ENCODE measurements at regions not wholly inside any gene's neighbourhood (a gene's known extent, or its start where the extent isn't known, plus 50 kb on each side); places are given as distances from the start of the nearest gene placed in this dataset.

DNA sequence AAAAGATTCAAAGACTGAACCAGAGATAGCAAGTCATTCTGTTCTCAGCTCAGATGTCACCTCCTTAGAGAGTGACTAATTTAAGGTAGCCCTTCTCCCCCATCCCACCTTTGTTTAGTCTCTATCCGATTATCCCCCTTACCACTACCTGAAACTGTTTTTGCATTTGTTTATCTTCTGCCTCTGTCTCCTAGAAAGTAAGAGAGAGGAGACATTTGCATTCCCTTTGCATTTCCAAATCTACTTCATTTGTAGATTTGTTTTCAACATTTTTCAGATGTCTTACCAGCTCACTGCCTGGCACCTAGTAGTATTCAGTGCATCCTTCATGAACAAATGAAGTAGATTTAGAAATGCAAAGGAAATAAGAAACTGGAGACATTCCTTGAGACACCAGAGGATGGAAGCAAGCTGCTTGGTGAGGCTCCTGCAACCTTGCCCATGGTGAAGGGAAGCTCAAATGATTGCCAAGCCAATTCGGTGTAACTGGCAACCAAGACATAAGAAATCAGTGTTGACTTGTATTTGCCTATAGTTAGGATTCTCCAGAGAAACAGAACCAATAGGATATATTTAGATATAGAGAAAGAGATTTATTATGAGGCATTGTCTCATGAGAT is 385.7 kb downstream of the STK39 start:
- Mint-ChIP-seq H3K9me3 (no peaks in the 10 kb centered on the region), H3K27me3 (ENCODE audit: low read depth) (peaks cover 3% of the 10 kb centered on the region), H3K36me3 (ENCODE audit: low read depth) (no peaks in the 10 kb centered on the region), H3K27ac (peak overlapping the region; percentile 93 to 94 (median 93)), H3K4me1 (peaks cover 29% of the 10 kb centered on the region), H3K4me3 (no peak overlapping the region)
- TF ChIP-seq CTCF (IDR thresholded peaks at IDR 0.05; ENCODE audit: unreplicated experiment in 3 of 3), result no peak

- Mint-ChIP-seq H3K4me3 (no peak overlapping the region), H3K9me3 (no peaks in the 10 kb centered on the region), H3K4me1 (peaks cover 29% of the 10 kb centered on the region), H3K36me3 (ENCODE audit: low read depth) (no peaks in the 10 kb centered on the region), H3K27ac (peak overlapping the region; percentile 79 to 94 (median 79)), H3K27me3 (ENCODE audit: low read depth) (peaks cover 3% of the 10 kb centered on the region)
- TF ChIP-seq CTCF (IDR thresholded peaks at IDR 0.05; ENCODE audit: unreplicated experiment in 3 of 3), result no peak
Observed at GRCh38 chr2:167860082-167860481, 387.3 kb downstream of the STK39 start.

DNA sequence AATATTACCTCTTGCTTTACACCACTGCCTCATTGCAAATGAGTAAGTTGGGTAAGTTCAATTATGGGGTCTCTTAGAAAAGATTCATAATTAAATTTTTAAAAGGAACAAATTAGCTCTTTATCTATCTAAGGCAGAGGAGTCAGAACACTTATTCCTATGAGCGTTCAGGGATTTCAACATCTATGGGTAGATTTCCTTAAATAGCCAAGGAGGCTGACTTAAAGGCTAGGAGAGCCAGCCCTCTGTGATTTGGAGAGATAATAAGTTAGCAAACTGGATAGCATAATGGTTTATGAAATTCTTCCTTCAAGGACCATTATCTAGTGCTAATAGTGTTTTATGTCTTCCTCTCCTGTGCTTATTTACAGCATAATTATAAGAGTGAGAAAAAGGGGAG is 387.7 kb downstream of the STK39 start:
- Mint-ChIP-seq H3K9me3 (no peaks in the 10 kb centered on the region), H3K4me3 (no peak overlapping the region), H3K36me3 (ENCODE audit: low read depth) (no peaks in the 10 kb centered on the region), H3K27ac (peak overlapping the region in 2 of 3 experiments; percentile 79 to 94), H3K27me3 (ENCODE audit: low read depth) (peaks cover 3% of the 10 kb centered on the region), H3K4me1 (peaks cover 29% of the 10 kb centered on the region)
- TF ChIP-seq CTCF (IDR thresholded peaks at IDR 0.05; ENCODE audit: unreplicated experiment in 3 of 3), result no peak

- TF ChIP-seq CTCF (IDR thresholded peaks at IDR 0.05; ENCODE audit: unreplicated experiment in 3 of 3), result no peak
- peaks cover 3% of the 10 kb centered on the region for H3K27me3 Mint-ChIP-seq (ENCODE audit: low read depth)
- no peaks in the 10 kb centered on the region for H3K36me3 Mint-ChIP-seq (ENCODE audit: low read depth)
- no peak overlapping the region for H3K27ac Mint-ChIP-seq
- no peak overlapping the region for H3K4me3 Mint-ChIP-seq
- no peaks in the 10 kb centered on the region for H3K9me3 Mint-ChIP-seq
- peaks cover 22% of the 10 kb centered on the region for H3K4me1 Mint-ChIP-seq
Observed at GRCh38 chr2:167858086-167858485, 389.3 kb downstream of the STK39 start.

GRCh38 chr2:167857416-167857815 is 390.0 kb downstream of the STK39 start:
- Mint-ChIP-seq H3K4me3 (no peak overlapping the region), H3K9me3 (no peaks in the 10 kb centered on the region), H3K27me3 (ENCODE audit: low read depth) (peaks cover 3% of the 10 kb centered on the region), H3K4me1 (peaks cover 15% of the 10 kb centered on the region), H3K36me3 (ENCODE audit: low read depth) (no peaks in the 10 kb centered on the region), H3K27ac (peak overlapping the region in 1 of 3 experiments; percentile 31)
- TF ChIP-seq CTCF (IDR thresholded peaks at IDR 0.05; ENCODE audit: unreplicated experiment in 3 of 3), result no peak

DNA sequence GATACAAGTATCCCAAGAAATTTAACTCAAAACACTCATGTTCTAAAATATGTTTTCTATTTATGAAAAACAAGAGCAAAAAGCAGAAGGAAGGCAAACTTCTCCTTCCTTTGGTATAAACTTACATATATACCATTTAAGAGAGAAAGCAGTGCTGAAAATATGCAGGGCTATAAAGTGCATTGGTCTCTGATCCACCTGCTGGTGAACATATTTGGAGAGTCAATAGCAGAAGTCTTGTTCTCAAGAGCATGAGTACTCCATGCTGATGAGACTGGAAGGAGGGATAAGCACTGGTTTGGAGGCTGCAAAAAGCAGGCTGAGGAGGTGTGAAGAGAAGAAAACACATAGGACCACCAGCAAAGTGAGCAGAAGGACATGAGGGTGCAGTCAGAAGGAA is 391.2 kb downstream of the STK39 start:
- Mint-ChIP-seq H3K4me3 (no peak overlapping the region), H3K27me3 (ENCODE audit: low read depth) (no peaks in the 10 kb centered on the region), H3K36me3 (ENCODE audit: low read depth) (no peaks in the 10 kb centered on the region), H3K27ac (peak overlapping the region in 1 of 3 experiments; percentile 3), H3K9me3 (no peaks in the 10 kb centered on the region), H3K4me1 (peaks cover 11% of the 10 kb centered on the region)
- TF ChIP-seq CTCF (IDR thresholded peaks at IDR 0.05; ENCODE audit: unreplicated experiment in 3 of 3), result no peak
